ENCODE measurements at regions not wholly inside any gene's neighbourhood (a gene's known extent, or its start where the extent isn't known, plus 50 kb on each side); places are given as distances from the start of the nearest gene placed in this dataset.

DNA sequence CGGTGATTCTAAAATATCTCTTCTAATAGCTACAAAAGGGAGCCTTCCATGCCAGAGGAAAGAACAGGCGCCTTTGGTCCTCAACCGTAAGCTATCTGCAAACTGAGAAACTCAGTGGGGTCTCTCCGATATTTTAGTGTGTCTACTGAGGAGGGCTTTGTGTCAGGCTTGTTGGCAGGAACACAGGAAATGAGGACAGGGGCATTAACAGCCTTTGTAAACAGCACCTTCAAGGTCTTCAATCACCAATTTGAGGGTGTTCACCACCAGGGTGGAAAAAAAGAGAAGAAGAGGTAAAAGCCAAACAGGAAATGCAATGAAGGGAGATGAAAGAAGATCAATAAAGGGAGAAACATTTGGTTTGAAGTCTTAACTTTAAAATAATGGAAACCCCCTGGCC is 580.1 kb upstream of the SALL1 start:
- DNase-seq (ENCODE audit: low read depth in 2 of 2), result no peak

DNA sequence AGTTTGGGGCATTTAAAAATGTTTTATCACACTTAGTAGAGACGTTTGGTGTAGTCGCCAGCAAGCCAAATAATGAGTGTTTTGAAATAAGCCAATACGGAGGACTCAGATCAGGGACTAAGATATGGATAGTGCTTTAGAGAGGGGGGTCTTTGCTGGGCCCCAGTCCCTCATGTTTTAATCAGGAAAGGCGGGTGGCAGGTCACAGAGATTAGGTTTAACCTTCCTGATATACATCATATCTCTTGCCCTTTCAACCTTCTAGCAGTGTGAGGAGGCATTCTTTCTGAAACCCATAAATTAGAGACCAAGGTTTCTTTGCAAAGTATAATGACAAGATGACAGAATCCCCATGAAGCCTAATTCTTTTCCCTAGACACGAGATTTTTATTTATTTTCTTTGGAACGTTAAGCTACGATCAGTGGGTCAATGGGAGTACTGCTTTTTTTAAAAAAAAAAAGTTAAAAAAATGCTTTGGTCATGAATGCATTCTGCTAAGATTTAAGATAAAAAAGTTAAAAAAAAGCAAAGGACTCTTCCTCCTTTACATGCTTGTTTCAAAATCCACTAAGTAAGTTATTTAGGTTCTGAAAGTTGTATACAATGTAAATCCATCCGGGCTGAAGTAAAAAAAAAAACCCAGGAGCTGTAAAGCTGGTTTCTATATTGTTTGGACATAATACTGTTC is 572.1 kb upstream of the SALL1 start:
- no peak for DNase-seq (ENCODE audit: low read depth in 2 of 2)

DNA sequence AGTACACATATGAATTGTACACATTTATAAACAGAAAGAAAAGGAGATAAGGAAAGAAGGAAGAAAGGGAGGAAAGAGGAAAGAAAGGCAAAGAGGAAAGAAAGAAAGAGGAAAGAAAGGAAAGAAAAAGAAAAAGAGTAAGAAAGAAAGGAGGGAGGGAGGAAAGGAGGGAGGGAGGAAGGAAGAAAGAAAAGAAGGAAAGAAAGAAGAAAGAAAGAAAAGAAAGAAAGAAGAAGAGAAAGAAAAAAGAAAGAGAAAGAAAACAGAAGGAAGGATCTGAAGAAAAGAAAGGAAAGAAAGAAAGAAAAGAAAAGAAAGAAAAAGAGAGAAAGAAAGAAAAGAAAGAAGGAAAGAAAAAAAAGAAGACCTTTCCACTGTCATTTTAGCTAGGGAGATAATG is 571.4 kb upstream of the SALL1 start:
- no peak for DNase-seq (ENCODE audit: low read depth in 2 of 2)

DNA sequence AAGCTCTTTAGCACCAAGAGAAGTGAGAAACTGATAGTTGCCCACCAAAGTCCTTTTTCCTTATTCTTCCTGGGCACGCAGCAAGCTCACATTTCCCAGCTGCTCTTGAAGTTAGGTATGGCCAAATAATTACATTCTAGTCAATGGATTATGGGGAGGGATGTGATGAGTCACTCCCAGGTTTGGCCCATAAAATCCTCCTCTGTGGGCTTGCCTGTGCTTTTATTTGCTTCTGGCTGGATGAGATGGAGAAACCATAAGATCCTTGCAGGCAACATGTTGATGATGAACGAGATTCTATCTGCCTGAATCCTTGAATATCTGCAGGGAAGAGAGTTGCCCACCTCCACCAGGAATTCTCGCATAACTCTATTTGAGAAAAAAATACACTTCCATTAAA is 568.3 kb upstream of the SALL1 start:
- no peak for DNase-seq (ENCODE audit: low read depth in 2 of 2)

DNA sequence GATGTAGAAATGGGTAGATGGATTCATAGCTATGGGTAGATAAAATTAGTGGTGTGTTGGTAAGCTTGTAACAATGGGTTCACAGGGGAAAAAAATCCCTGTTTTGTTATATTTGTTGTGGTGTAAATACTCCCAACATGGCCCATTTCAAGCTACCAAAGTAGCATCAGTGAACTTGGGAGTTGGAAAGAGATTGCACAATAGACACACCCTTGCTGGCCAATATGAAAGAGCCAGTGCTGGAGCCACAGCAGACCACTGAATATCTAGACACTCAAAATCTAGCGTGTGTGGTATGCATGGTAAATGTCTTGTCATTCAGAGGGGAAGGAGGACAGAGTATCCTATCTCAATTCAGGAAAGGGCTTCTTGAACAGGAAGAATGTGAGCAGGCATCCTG is 565.1 kb upstream of the SALL1 start:
- DNase-seq (ENCODE audit: low read depth in 2 of 2), result no peak

DNA sequence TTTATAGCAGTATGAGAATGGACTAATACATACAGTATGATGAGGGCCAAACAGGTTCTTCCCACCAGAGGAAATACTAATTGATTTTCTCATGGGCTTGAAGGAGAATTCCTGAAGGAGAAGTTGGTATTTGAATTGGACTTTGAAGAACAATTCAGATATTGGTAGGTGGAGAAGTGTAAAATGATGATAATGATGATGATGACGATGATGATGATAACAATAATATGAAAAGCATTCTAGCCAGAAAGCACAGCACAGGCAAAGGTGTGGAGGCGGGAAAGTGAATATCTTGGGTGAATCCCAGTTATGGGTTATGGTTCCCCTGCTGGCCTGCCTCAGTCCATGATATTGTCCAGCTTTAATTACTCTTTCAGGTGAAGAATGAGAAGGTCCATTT is 562.4 kb upstream of the SALL1 start:
- no peak for DNase-seq (ENCODE audit: low read depth in 2 of 2)

DNA sequence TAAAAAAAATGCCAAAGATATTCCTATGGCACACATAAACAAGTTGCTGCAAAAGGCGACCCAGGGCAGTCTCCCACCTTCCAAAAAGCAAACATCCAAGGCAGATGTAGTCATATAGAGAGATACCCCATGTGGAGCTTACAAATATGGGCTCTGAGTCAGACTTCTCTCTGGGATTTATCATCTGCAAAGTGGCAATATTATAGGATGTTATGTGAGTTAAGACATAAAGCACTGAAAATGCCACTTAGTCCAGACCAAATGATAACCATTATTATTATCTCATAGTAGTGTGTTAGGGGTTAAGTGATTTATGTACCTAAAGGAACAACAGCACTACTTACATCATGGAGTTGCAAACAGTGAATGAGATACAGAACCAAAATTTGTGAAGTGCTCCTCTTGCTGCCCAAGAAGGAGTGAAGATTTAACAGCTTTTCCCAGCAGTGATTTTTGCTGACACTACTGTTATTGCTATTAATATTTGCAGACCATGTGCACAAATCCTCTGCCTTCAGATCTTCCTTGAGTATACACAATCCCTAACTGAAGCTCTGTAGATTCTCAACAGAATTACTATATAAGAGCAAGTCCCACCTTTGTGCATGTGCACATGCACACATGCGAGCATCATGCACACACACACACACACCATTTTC is 560.0 kb upstream of the SALL1 start:
- no peak for DNase-seq (ENCODE audit: low read depth in 2 of 2)

DNA sequence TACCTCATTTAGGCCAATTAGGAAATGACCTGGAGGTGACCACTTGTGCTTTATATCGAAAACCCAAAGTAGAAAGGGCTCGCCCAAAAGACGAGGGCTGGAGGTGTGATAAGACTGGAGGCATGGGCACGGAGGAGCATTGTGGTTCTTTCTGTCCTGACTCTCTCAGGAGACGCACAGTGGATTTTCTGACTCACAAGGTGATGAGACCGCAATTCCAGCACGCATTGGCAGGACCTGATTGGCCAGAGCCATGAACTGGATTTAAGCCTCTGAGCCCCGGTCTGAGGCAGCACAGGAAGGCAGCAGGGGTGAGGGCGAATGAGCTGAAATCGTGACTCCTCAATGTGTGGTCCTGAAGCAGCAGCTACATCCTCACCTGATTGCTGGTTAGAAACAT is 559.1 kb upstream of the SALL1 start:
- DNase-seq (ENCODE audit: low read depth in 2 of 2), result no peak

DNA sequence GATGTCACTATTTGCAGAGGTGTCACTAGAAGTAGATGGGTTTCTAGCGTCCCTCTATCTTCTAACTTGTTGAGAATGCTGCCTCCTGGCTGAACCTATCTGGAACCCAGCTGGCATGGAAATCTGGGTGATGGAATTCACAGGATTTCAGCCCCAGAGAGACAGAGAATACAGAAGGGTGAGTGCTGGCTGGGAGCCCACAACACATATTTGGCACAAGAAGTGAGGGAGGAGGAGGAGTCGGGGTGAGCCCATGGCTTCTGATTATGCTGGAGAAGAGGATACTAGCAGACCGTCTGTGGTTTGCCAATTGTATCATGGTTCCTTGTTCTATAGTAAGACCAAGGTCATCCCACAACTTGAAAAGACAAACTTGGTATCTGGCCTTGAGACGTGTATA is 557.8 kb upstream of the SALL1 start:
- DNase-seq (ENCODE audit: low read depth in 2 of 2), result no peak

DNA sequence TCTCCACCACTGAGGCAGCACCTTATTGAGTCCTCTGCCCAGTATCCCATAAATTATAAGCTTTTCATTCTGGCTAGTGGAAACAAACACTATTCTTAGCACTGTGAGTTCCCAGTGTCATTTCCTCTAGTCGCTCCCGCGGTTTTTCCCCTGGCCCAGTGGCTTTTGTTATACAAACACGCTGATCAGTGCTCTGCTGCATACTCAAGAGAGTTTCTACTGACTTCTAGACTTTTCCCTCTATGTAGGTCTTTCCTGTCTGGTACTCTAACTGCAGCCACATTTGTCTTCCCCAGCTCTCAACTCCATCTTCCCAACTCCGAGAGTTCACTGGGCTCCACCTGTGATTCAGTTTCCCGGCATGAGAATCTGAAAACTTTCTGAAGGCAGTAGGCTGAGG is 556.6 kb upstream of the SALL1 start:
- no peak for DNase-seq (ENCODE audit: low read depth in 2 of 2)

DNA sequence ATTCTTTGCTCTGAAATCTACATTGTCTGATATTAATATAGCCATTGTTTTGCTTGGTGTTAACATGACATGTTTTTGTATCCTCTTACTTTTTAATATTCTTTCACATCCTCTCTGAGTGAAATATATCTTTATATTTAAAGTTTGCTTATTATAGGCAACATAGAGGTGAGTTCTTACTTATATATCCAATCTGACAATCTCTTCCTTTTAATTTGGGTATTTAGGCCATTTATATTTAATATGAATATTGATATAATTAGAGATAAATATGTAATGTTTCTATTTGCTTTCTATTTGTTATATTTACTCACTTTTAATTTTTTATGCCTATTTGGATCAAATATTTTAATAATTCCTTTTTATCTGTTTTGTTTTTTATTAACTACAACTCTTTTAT is 554.1 kb upstream of the SALL1 start:
- DNase-seq (ENCODE audit: low read depth in 2 of 2), result no peak

DNA sequence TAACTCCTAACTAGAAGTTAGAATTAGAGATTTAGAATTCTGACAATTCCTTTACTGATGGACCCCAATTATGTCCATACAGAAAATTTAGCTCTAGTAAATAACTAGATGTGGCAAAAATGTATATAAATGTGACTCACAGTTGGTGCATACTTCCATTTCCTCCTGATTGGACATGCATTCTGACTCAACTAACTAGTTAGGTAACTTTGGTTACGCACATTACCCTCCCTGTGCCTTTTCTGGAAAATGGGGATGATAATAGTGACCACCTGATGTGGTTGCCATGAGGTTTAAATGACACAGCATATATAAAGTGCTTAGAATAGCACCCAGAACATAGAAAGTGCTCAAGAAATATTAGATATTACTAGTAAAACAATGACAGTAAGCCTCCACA is 550.0 kb upstream of the SALL1 start:
- no peak for DNase-seq (ENCODE audit: low read depth in 2 of 2)

DNA sequence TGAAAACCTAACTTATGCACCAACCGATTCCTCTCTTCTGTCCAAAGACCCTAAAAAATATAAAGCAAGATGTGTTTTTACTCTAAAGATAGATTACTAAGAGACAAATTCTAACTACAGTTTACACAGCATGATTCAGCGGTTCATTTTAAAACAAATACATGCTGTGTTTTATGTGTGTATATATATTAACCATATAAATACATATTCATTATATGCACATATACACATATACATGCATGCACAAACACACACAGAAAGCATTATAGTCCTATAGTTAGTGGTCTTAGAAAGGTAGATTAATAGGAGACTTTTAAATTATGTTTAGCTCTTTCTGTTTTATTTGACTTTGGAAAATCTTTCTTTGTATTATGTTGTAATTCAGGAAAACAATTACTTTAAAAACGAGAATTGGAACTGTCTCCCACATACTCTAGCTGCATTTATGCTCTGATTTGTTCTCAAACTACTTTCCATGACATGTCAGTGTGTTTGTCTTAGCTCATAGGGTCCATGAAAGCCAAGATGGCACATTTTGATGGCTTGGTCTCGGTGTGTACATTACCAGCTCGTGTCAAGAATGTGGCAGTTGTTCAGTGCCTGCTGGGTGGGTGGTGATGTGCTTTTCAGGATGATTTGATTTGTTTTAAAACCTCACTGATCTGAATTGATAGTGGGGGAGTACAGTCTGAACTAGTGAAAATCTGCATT is 548.8 kb upstream of the SALL1 start:
- no peak for DNase-seq (ENCODE audit: low read depth in 2 of 2)

DNA sequence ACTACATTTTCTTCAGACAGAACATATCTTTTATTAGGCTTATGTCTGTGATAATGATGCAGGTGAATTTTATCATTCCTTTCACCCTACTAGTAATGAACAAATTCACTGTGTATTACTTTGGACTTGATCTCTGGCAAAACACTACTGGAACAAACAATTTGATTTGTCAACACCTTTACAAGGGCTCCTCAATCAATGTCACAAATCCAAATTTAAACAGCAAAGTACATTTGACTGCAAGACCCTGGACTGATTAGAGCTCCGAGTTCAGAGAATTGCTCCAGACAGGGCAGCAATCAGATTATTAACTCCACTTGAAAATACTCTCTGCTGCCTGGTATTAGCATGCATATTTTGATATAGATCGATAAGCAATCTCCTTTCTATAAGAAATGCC is 547.6 kb upstream of the SALL1 start:
- DNase-seq (ENCODE audit: low read depth in 2 of 2), result no peak

DNA sequence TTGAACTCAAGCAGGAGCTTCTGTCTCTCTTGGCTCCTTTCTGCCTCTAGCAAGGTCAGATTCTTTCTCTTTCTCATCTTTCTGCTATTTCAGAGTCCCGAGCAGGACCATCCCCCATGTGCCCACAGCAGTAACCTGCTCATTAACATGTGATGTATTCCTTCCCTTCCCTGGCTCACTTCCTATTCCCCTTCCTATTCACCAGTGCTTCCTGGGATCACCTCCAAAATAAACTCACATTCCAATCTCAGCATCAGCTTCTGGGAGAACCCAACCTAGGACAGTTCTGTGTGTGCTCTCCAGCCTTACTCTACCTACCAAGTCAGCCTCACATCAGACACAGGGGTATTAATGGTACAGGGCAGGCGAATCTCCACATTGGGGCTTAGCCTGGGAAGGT is 546.4 kb upstream of the SALL1 start:
- no peak for DNase-seq (ENCODE audit: low read depth in 2 of 2)

DNA sequence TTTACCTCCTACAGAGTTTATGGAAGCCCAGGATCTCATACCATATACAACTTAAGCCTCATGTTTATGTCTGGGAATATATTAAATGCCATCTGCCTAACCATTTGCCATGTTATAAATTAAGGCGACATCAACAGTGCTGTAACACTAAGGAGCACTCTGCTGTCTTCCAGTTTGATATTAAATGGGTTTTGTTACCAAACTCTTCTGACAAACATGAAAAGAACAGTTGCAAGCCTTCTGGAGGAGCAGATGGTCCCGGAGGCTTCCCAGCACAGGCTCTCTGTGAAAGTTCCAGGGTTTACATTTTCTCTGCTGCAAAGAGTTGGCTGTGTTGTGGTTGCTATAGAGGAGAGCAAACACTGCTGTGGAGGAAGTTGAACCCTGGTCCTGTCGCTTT is 545.3 kb upstream of the SALL1 start:
- no peak for DNase-seq (ENCODE audit: low read depth in 2 of 2)

DNA sequence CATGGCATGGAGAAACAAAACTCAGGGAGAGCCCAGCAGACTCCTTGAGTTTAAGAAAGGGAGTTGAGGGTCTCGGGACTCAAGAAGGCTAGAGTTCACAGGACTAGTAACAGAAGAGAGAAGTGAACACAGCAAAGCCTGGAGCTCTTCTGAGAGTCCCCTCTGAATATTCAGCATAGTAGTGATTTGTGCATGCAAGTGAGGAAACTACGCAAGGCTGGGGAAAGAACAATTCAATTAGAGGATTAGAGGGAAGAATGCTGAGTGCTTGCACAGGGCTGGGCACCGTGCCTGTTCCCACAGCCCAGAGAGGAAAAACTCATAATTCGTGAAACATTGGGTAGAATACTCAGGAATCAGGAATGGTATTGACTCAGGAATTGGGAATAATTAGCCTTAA is 540.0 kb upstream of the SALL1 start:
- no peak for DNase-seq (ENCODE audit: low read depth in 2 of 2)

DNA sequence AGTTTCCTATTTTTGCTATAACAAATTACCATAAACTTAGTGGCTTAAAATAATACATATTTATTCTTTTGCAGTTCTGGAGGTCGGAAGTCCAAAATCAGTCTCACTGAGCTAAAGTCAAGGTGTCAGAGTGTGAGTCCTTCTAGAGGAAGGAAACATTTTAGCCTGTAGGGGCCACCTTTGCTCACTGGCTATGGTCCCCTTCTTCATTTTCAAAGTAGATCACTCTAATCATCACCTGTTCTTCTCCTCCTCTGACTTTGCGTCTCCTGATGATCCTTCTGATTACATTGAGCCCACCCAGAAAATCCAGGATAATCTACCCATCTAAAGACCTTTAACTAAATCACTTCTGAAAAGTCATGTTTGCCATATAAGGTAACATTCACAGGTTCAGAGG is 534.4 kb upstream of the SALL1 start:
- no peak for DNase-seq (ENCODE audit: low read depth in 2 of 2)

DNA sequence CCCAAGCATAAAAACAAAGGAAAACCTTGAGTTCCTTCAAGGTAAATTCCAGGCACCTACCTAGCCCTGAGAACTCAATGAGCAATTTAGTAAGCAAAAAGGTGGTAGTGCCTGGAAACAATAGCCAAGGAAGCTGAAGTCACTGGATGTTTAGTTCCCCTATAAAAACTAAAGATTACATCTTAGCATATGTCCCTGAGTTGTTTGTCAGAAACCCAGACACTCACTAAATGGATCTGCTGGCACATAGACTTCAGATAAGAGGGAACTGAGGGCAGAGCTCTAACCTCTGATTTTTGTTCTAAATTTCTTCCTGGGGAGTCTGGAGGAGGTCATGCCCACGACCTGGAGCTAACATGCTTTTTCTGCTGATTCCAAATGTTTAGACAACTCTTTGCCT is 532.8 kb upstream of the SALL1 start:
- DNase-seq (ENCODE audit: low read depth in 2 of 2), result no peak

DNA sequence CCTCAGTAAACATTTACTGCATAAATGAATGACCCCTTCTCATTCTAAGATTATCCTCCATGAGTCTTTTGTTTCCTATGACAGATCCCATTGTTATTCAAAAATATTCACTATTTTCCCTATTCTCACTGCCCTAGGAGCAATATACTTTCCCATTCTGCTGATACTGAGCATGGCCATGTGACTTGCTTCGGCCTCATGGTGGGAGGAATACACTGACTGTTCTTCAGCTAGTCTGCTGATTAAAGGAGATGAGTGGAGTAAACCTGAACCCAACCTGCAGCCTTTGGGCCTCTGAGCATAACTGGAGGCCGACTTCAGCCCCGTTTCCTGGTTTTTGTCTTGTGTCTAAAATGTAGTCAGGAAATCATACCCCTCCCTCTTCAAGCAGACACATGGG is 531.8 kb upstream of the SALL1 start:
- DNase-seq (ENCODE audit: low read depth in 2 of 2), result no peak

DNA sequence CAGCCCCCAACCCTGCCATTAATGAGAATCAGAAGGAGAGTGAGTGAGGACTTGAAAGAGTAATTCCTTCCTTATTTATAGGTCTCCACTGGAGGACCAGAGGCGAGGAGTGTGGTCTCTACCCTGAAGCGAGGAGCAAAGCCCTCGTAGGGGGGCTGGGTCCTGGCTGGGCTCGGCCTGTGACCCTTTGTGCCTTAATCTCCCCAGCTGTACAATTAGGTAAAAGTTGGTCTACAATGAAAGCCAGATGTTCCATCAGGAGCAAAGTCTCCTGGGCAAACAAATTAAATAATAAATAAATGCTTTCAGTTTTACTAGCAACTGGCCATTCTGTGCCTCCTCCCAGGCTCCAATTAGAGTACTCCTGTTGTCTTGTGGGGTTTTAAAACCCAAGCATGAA is 523.5 kb upstream of the SALL1 start:
- DNase-seq (ENCODE audit: low read depth in 2 of 2), result no peak

DNA sequence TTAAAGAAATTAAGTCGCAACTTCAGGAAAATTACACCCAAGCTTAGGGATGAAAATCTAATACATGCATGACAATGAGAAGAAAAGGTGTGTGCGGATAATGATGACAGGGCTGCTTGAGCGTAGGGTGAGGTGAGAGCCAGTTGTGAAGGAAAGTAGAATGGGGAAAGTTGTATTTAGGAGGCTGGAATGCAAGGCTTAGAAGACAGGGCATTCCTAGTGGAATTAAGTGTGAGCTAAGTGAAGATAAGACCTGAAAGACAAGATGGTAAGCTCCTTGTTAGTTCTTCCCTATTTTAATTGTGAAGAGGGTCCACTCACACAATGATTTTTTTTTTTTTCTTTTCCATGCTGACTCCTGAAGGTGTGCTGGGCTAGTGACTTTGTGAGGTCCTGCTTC is 519.5 kb upstream of the SALL1 start:
- no peak for DNase-seq (ENCODE audit: low read depth in 2 of 2)

DNA sequence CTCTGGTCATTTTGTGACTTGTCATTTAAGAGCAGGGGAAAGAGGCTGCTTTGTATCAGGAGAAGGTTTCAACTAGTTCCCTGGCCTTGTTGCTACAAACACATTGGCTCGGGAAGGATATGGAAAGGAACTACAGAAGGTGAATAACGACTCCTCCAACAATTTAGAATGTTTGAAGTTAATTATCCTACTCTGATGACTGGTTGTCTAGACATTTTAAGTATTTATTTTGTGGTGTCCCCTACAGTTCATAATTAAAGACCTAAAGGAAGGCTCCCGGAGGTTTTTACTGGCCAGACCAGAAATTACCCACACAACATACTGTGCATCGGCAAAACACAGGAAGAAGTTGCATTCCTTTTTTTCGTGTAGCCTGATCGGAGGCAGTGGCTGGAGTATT is 515.8 kb upstream of the SALL1 start:
- DNase-seq (ENCODE audit: low read depth in 2 of 2), result no peak
